Muscle layer of duodenum (tissue), 2 donors: ENCODE measurements at regions not wholly inside any gene's neighbourhood (a gene's known extent, or its start where the extent isn't known, plus 50 kb on each side); places are given as distances from the start of the nearest gene placed in this dataset.

Experiments
- H3K27ac ChIP-seq: one replicate; pipeline ENCODE4 v1.7.0; 2013; ENCODE audit warnings: mild to moderate bottlenecking, low read length
- H3K27me3 ChIP-seq: one replicate; pipeline ENCODE4 v1.7.0; 2013; ENCODE audit warnings: low read depth, mild to moderate bottlenecking, control low read depth, low read length
- H3K36me3 ChIP-seq, 2 donors: one replicate each; pipeline ENCODE4 v1.7.0; 2013; ENCODE audit warnings: low read length in 2 of 2, control low read depth in 1 of 2, mild to moderate bottlenecking in 1 of 2; ENCODE audit not compliant: insufficient read depth in 2 of 2, control insufficient read depth in 1 of 2
- H3K4me1 ChIP-seq, 2 donors: one replicate each; pipeline ENCODE4 v1.7.0; 2013; ENCODE audit warnings: low read length in 2 of 2, mild to moderate bottlenecking in 2 of 2, control low read depth in 1 of 2, moderate library complexity in 1 of 2; ENCODE audit not compliant: insufficient read depth in 2 of 2, control insufficient read depth in 1 of 2
- H3K4me3 ChIP-seq, 2 donors: one replicate each; pipeline ENCODE4 v1.7.0; 2013; ENCODE audit warnings: low read length in 2 of 2, low read depth in 1 of 2, mild to moderate bottlenecking in 1 of 2
- H3K9me3 ChIP-seq, 2 donors: one replicate each; pipeline ENCODE4 v1.7.0; 2013; ENCODE audit warnings: low read length in 2 of 2, control low read depth in 1 of 2, mild to moderate bottlenecking in 1 of 2; ENCODE audit not compliant: control insufficient read depth in 1 of 2
- donor health status: healthy.

DNA sequence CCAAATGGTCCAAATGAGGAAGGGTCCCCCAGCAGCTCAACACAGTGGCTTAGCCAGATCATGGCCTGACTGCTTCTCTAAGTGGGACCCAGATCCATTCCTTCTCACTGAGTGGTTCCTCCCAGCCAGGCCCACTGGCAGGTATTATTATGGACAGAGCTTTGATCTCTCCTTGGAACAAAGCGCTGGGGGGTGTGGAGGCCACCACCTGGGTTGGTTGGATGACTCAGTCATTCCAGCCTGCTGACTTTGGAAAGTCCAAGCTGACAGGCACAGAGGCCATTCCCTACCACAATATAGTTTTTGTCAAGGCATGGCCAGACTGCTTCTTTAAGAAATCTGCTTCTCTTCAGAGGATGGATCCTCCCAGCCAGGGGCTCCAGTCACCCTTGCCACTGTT, 341.1 kb downstream of the BTG1 start:
- no peaks in the 10 kb centered on the region for H3K36me3 ChIP-seq
- H3K27ac ChIP-seq = no peak overlapping the region
- no peaks in the 10 kb centered on the region for H3K27me3 ChIP-seq
- H3K4me1 ChIP-seq = no peaks in the 10 kb centered on the region
- no peak overlapping the region for H3K4me3 ChIP-seq
- H3K9me3 ChIP-seq = peaks cover 0 to 7% of the 10 kb centered on the region in 2 donors

DNA sequence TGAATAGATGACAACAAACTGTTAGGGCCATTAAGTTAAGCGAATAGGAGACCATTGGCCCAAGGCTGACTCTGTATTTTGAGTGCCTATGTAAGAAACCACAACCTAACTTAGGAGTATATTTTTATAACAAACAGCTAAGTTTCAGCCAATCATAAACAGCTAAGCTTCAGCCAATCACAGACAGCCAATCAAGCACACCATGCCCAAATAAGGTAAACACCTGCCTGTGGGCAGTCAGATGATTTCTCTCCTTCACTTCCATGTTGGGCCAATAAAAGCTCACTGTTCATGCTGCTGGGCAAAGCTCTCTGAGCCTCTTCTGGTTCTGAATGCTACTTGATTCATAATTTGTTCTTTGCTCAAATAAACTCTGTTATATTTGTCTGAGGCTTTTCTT, 344.6 kb downstream of the BTG1 start:
- Histone ChIP-seq H3K4me3 (no peak overlapping the region), H3K4me1 (no peaks in the 10 kb centered on the region), H3K36me3 (no peaks in the 10 kb centered on the region), H3K9me3 (no peaks in the 10 kb centered on the region), H3K27me3 (no peaks in the 10 kb centered on the region), H3K27ac (no peak overlapping the region)

DNA sequence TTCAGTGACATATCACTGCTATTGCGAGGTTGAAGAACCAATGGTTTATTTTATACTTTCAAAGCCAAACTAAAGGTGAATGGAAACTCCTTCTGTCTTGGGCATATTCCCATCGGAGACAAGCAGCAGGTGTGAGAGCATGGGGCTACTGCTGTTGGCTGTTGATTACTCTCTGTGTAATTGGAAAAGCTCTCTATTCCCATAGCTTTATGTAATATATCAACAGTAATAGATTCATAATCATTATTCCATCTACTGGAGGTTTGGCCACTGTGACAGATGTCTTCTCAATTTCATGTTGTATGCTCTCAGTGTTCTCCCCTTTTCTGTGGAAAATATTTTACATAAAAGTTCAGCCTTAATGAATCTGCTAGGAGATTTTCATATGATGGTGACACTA, 352.0 kb downstream of the BTG1 start:
- Histone ChIP-seq H3K9me3 (no peaks in the 10 kb centered on the region), H3K27me3 (no peaks in the 10 kb centered on the region), H3K27ac (no peak overlapping the region), H3K4me1 (no peaks in the 10 kb centered on the region), H3K36me3 (no peaks in the 10 kb centered on the region), H3K4me3 (no peak overlapping the region)

DNA sequence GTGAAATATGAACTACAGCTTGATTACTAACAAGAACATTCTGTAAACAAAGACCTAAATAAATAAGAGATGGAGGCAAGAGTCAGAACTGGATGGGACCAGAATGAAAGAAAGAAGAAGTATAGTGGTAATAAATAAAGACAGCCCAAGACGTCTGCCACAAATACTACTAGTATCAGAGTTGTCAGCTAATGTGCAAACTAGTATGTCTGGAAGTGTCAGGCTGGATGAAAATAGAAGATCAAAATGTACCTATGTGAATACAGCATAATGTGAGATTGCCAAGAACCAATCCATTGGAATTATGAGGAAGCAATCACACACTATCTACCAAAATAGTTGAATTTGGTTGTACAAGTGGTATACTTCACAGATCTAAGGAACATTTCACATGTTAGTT, 353.0 kb downstream of the BTG1 start:
- Histone ChIP-seq H3K9me3 (no peaks in the 10 kb centered on the region), H3K27ac (no peak overlapping the region), H3K36me3 (no peaks in the 10 kb centered on the region), H3K4me3 (no peak overlapping the region), H3K27me3 (no peaks in the 10 kb centered on the region), H3K4me1 (no peaks in the 10 kb centered on the region)

DNA sequence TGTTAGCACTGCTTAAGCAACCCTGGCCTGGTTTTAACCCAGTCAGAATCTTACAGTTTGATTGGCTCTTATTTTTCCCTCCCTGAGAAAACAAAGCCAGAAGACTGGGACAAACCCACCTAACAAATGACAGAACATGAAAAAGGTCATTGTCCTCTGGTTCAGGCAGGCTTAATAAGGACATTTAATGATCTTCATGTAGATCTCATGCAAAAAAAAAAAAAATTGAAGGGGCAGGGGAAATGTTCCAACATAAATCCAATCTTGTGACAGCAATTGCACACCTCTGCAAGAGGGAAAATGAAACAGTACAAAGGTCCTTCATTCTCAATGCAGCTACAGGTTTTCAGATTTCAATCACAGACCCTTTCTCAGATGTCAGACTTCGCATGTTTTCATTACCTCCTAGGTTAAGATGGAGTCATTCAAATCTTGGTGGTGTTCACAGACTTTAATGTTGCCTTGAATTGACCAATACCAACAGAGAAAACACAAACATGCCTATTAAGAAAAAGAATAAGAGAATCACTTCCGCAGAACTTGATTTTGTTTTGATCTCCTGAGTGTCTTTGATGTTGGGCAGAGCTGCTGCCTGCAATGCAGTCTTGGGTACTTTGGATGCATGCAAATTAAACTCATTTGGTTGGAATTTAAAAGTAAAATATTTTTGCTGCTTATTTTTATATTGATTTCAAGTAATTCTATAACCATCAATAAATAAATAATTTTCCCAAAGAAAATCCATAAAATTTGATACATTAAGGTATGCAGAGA, 359.0 kb downstream of the BTG1 start:
- Histone ChIP-seq H3K36me3 (no peaks in the 10 kb centered on the region), H3K4me3 (no peak overlapping the region), H3K4me1 (no peaks in the 10 kb centered on the region), H3K27me3 (no peaks in the 10 kb centered on the region), H3K9me3 (no peaks in the 10 kb centered on the region), H3K27ac (no peak overlapping the region)

DNA sequence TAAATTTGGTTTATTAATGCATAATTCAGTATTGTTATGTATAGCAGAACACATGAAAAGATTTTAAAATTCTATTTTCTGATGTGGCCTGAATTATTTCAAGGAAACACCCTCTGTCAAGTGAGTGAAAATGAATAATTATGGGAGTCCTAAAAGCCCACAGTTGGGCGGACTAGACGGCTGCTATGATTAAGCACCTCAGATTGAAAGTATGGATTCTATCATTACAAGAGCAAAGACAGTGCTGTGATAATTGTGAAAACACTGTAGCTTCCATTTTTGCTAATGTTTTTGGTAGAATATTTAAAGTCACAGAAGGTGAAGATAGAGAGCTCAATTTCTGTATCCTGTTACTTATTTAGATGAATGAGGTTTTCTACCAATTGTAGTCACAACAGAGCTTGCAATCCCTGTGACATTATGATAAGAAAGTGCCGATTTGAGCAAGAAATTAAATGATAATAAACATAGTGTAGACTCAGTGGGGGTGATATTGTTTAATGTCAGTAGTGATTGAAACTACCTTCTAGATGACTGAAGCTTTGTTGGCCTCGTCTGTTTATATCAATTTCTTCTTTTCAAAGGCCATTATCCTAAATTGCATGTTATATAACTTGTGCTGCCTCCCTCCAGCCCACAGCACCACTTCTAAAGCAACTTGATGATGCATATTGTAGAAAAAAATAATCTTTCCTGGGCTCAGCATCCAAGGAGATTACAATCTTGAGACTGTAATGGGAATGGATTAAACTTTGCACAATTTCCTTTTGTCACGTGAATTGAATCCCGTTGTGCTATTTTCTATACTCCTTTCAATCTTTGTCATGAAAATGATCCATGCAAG, 359.8 kb downstream of the BTG1 start:
- Histone ChIP-seq H3K27me3 (no peaks in the 10 kb centered on the region), H3K27ac (no peak overlapping the region), H3K9me3 (no peaks in the 10 kb centered on the region), H3K36me3 (no peaks in the 10 kb centered on the region), H3K4me1 (no peaks in the 10 kb centered on the region), H3K4me3 (no peak overlapping the region)

DNA sequence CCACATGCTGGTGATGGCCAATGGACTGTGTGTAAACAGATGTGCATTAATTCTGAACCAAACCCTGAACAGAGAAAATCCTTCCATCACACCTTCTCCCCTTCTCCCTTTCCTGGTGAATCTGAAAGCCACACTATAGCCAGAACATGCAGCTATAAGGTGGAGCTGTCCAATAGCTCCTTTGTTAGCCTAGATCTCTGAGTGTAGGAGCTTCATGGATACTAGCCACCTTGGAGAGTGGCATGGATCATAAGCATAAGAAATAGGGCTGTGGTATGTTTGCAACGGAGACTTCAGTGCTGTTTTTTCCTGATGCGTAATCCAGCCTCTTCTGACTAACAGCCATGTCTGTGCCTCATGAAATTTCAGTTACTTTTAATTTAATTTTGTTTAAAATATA, 364.5 kb downstream of the BTG1 start:
- no peaks in the 10 kb centered on the region for H3K36me3 ChIP-seq
- H3K4me1 ChIP-seq = peaks cover 4 to 6% of the 10 kb centered on the region in 2 donors
- H3K27ac ChIP-seq = no peak overlapping the region
- H3K27me3 ChIP-seq = no peaks in the 10 kb centered on the region
- H3K9me3 ChIP-seq = no peaks in the 10 kb centered on the region
- no peak overlapping the region for H3K4me3 ChIP-seq

DNA sequence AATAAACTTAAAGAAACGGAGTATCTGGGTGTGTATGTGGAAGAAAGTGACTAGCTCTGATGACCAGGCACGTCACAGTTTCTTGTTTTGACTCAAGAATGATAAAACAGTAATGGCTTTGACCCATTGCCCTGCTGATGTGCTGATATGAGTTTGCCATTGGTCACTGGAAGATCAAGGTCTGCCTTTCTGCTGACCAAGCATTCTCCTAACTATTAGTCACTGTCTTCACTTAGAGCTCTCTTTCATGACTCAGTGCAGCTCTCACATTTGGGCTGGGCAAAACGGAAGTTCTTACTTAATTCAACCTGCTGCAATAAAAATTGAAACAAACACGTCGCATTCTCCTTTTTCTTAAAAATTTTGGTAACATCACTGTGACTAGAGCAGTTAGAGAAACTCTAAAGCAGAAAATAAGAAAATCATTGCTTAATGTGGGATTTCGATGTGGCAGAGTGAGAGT, 366.7 kb downstream of the BTG1 start:
- Histone ChIP-seq H3K4me3 (no peak overlapping the region), H3K27me3 (no peaks in the 10 kb centered on the region), H3K27ac (peak overlapping the region; percentile 54), H3K4me1 (peaks cover 6 to 7% of the 10 kb centered on the region in 2 donors), H3K9me3 (no peaks in the 10 kb centered on the region), H3K36me3 (no peaks in the 10 kb centered on the region)

DNA sequence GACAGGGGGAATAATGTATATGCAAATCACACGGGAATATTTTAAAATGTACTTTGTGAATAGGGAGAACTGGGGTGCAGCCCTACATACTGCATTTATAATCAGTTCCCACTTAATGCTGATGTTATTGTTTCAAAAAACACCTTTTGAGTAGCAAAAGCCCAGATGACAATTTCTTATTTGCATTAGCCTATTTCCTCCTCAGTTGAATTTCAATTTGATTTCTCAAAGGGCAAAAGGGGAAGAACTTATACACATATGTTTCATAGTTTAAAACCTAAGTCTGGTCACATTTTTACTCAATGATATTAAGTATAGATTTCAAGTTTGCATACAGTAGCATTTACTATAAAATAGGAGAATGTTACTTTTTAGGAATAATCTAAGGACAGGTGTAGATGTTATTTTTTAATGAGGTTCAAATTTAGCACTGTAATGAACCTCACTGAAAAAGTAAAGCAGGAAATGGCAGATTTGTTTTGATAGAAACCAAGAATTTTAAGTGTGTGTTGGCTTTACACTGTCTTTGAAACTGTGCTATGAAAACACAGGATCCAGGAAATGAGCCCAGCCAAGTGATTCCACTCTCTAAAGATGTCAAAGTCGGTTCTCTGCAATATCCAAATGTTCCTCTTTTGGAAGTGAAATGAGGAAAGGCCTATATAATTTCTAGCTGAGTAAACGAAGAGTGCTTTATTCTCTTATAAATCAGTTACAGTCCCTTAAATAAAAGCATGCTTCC, 367.4 kb downstream of the BTG1 start:
- Histone ChIP-seq H3K9me3 (no peaks in the 10 kb centered on the region), H3K36me3 (no peaks in the 10 kb centered on the region), H3K27ac (peak overlapping the region; percentile 54), H3K27me3 (no peaks in the 10 kb centered on the region), H3K4me3 (no peak overlapping the region), H3K4me1 (peaks cover 6 to 7% of the 10 kb centered on the region in 2 donors)

DNA sequence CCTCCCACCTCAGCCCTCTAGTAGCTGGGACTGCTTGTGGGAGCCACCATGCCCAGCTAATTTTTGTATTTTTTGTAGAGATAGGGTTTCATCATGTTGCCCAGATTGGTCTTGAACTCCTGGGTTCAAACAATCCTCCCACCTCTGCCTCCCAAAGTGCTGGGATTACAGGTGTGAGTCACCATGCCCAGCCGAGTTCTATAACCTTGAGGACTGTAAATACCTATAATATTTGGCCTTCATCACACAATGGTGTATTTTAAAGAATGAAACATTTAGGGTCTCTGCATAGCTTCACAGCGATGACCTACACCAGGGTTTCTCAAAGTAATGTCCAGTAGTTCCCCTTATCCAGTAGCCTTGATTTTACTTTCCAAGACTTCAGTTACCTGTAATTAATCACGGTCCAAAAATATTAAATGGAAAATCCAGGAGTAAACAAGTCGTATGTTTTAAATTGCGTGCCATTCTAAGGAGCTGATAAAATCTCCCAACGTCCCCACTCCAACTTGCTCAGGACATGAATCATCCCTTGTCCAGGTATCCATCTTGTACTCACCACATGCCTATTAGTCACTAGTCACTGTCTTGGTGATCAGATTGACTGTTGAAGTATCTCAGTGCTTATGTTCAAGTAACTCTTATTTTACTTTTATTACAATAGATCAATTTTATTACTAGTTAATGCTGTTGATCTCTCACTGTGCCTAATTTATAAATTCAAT, 368.2 kb downstream of the BTG1 start:
- H3K4me1 ChIP-seq = peaks cover 6 to 7% of the 10 kb centered on the region in 2 donors
- no peak overlapping the region for H3K4me3 ChIP-seq
- H3K27me3 ChIP-seq = no peaks in the 10 kb centered on the region
- no peaks in the 10 kb centered on the region for H3K9me3 ChIP-seq
- no peak overlapping the region for H3K27ac ChIP-seq
- no peaks in the 10 kb centered on the region for H3K36me3 ChIP-seq
